ENCODE measurements at regions not wholly inside any gene's neighbourhood (a gene's known extent, or its start where the extent isn't known, plus 50 kb on each side); places are given as distances from the start of the nearest gene placed in this dataset.

- no peak for DNase-seq
- H3K9me2 ChIP-seq = no peaks in the 10 kb centered on the region
- ChIA-PET CTCF (interaction anchor here (0.6 to 2.1 kb wide), 6 partner anchors 9 to 949 kb away, joined by 3 to 11 read pairs (median 6); partner anchors contain the start of gene RASGRP1), POLR2A (interaction anchor here (0.6 kb wide), 1 partner anchor 32 kb away, joined by 3 read pairs; no protein-coding TSS in a partner anchor)
- H3K4me1 ChIP-seq (ENCODE audit: control insufficient read depth in 1 of 2, insufficient read depth in 2 of 2, low read depth in 1 of 2, low read length in 1 of 2) = no peaks in the 10 kb centered on the region
- no peaks in the 10 kb centered on the region for H3K36me3 ChIP-seq (replicated peaks in 1 of 2; ENCODE audit: control insufficient read depth in 1 of 2, insufficient read depth in 2 of 2, low read length in 1 of 2)
- H3K9me3 ChIP-seq = no peaks in the 10 kb centered on the region
- no peaks in the 10 kb centered on the region; the same call in 1 of the 2 replicates for H3K27me3 ChIP-seq (ENCODE audit: insufficient read depth)
- H3K27ac ChIP-seq (ENCODE audit: low read depth in 2 of 2, low read length in 1 of 2) = no peak overlapping the region
- WGBS (ENCODE audit: low lambda C conversion rate) = 57% methylated on average over 4 of the region's 4 CpGs
- H2AFZ ChIP-seq (ENCODE audit: low read depth) = no peak overlapping the region
- no peak overlapping the region for H3K4me2 ChIP-seq
- TF ChIP-seq MXI1 (IDR thresholded peaks at IDR 0.05; ENCODE audit: low read depth, low read length) = no peak
- no peak for TF ChIP-seq TAF1 (IDR thresholded peaks at IDR 0.05; ENCODE audit: borderline replicate concordance, low read depth, low read length)
- TF ChIP-seq CTCF (IDR thresholded peaks at IDR 0.05) = no peak
- TF ChIP-seq MEF2A (IDR thresholded peaks at IDR 0.05; ENCODE audit: borderline replicate concordance, low read depth) = no peak
- TF ChIP-seq JUND (IDR thresholded peaks at IDR 0.05) = no peak
- no peak for TF ChIP-seq EZH2phosphoT487 (IDR thresholded peaks at IDR 0.05; ENCODE audit: borderline replicate concordance, low read depth)
- no peak for TF ChIP-seq FOXM1 (IDR thresholded peaks at IDR 0.05; ENCODE audit: low read depth)
- TF ChIP-seq RXRA (IDR thresholded peaks at IDR 0.05; ENCODE audit: borderline replicate concordance, low read depth) = no peak
- no peak overlapping the region for H3K4me3 ChIP-seq (ENCODE audit: low read depth in 2 of 2, low read length in 1 of 2)
- H3F3A ChIP-seq (replicated peaks; ENCODE audit: insufficient read depth) = no peaks in the 10 kb centered on the region
- no peak overlapping the region for H3K9ac ChIP-seq
- no peaks in the 10 kb centered on the region for H3K79me2 ChIP-seq (ENCODE audit: insufficient read depth)
- H4K20me1 ChIP-seq (ENCODE audit: insufficient read depth) = no peaks in the 10 kb centered on the region
Observed at GRCh38 chr15:38674448-38674847, 109.8 kb upstream of the RASGRP1 start.

DNA sequence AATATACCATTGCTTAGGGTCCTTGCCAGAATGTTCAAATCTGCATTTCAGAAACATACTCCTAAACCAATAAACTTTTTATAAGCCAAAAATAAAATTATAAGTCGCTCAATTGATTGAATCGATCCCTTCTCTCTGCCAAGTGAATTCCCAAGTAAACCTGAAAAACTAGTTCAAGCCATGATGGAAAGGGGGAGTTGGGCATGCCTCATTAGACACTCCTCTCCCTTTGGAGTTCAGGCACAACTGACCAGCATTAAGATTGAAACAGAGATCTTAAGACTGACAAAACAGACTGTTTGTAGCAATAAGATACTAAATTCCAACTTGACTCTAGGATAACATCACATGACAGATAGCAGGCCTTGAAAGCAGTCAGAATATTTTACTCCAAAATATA, 113.7 kb upstream of the RASGRP1 start:
- no peak overlapping the region for H3K4me3 ChIP-seq (ENCODE audit: low read depth in 2 of 2, low read length in 1 of 2)
- ChIA-PET CTCF (interaction anchor here (1.0 to 1.3 kb wide), 2 partner anchors 13 to 115 kb away, joined by 3 to 4 read pairs; no protein-coding TSS in a partner anchor), POLR2A (no interaction called here)
- H3K27ac ChIP-seq (ENCODE audit: low read depth in 2 of 2, low read length in 1 of 2) = no peak overlapping the region
- TF ChIP-seq SIN3A (IDR thresholded peaks at IDR 0.05; ENCODE audit: borderline replicate concordance, low read depth, low read length) = no peak
- TF ChIP-seq, protein P1, sequence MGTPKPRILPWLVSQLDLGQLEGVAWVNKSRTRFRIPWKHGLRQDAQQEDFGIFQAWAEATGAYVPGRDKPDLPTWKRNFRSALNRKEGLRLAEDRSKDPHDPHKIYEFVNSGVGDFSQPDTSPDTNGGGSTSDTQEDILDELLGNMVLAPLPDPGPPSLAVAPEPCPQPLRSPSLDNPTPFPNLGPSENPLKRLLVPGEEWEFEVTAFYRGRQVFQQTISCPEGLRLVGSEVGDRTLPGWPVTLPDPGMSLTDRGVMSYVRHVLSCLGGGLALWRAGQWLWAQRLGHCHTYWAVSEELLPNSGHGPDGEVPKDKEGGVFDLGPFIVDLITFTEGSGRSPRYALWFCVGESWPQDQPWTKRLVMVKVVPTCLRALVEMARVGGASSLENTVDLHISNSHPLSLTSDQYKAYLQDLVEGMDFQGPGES (IDR thresholded peaks at IDR 0.05; ENCODE audit: low read depth, low read length) = no peak
- no peak for TF ChIP-seq REST (IDR thresholded peaks at IDR 0.05; ENCODE audit: low read depth, low read length)
- no peak for TF ChIP-seq RFX5 (IDR thresholded peaks at IDR 0.05; ENCODE audit: low read length)
- no peak for TF ChIP-seq CTCF (IDR thresholded peaks at IDR 0.05)
- no peak for TF ChIP-seq YY1 (IDR thresholded peaks at IDR 0.05; ENCODE audit: low read depth)
- TF ChIP-seq, protein P2, sequence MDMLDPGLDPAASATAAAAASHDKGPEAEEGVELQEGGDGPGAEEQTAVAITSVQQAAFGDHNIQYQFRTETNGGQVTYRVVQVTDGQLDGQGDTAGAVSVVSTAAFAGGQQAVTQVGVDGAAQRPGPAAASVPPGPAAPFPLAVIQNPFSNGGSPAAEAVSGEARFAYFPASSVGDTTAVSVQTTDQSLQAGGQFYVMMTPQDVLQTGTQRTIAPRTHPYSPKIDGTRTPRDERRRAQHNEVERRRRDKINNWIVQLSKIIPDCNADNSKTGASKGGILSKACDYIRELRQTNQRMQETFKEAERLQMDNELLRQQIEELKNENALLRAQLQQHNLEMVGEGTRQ (IDR thresholded peaks at IDR 0.05; ENCODE audit: borderline replicate concordance, low read depth, low read length) = no peak
- TF ChIP-seq JUND (IDR thresholded peaks at IDR 0.05) = no peak
- TF ChIP-seq TAF1 (IDR thresholded peaks at IDR 0.05; ENCODE audit: borderline replicate concordance, low read depth, low read length) = no peak
- no peak for TF ChIP-seq SMC3 (IDR thresholded peaks at IDR 0.05; ENCODE audit: low read depth, low read length)
- TF ChIP-seq GABPA (IDR thresholded peaks at IDR 0.05; ENCODE audit: low read depth) = no peak
- H3K9me2 ChIP-seq = no peaks in the 10 kb centered on the region
- no peaks in the 10 kb centered on the region for H3K4me1 ChIP-seq (ENCODE audit: control insufficient read depth in 1 of 2, insufficient read depth in 2 of 2, low read depth in 1 of 2, low read length in 1 of 2)
- DNase-seq = no peak
- no peak overlapping the region for H3K9ac ChIP-seq
- no peaks in the 10 kb centered on the region for H4K20me1 ChIP-seq (ENCODE audit: insufficient read depth)
- 48% methylated on average over 2 of the region's 2 CpGs for WGBS (ENCODE audit: low lambda C conversion rate)
- H3K27me3 ChIP-seq (ENCODE audit: insufficient read depth) = no peaks in the 10 kb centered on the region; the same call in 1 of the 2 replicates
- no peaks in the 10 kb centered on the region for H3K9me3 ChIP-seq
- no peaks in the 10 kb centered on the region for H3K36me3 ChIP-seq (replicated peaks in 1 of 2; ENCODE audit: control insufficient read depth in 1 of 2, insufficient read depth in 2 of 2, low read length in 1 of 2)
- no peaks in the 10 kb centered on the region for H3K79me2 ChIP-seq (ENCODE audit: insufficient read depth)
- no peak overlapping the region for H3K4me2 ChIP-seq
- H2AFZ ChIP-seq (ENCODE audit: low read depth) = no peak overlapping the region
- H3F3A ChIP-seq (replicated peaks; ENCODE audit: insufficient read depth) = no peaks in the 10 kb centered on the region

All from SK-N-SH (cell line).